HCT116 (cell line): ENCODE measurements at regions not wholly inside any gene's neighbourhood (a gene's known extent, or its start where the extent isn't known, plus 50 kb on each side); places are given as distances from the start of the nearest gene placed in this dataset.

Experiments
- ATAC-seq: fragments of 200-7000 bp; cut with Tn5 transposase; 2 replicates; pipeline ENCODE4 v1.9.1; 2020; ENCODE audit warnings: mild to moderate bottlenecking, moderate library complexity
- BruUV-seq: library from RNA; stranded (reverse); fragments of 400-500 nt; replicated peaks from 2 replicates; lab custom pipeline; 2021; lab: Mats Ljungman, UMichigan
- CTCF ChIA-PET: fragments of 300-600 bp; sonication (Branson Sonifier 250); formaldehyde crosslinking; loops from one replicate; lab custom pipeline; 2021; ENCODE audit warnings: antibody characterized with exemption; lab: Charles Lee
- POLR2A ChIA-PET: fragments of 300-600, 350-600 bp; sonication (Branson Sonifier 250); formaldehyde crosslinking; loops from one replicate; lab custom pipeline; 2021; ENCODE audit warnings: antibody characterized with exemption; lab: Charles Lee
- RAD21 ChIA-PET, 2 experiments: fragments of 300-600 bp; sonication (Branson Sonifier 250); formaldehyde crosslinking; loops; one replicate each; lab custom pipeline; 2023; ENCODE audit warnings: low total read pairs in 2 of 2; ENCODE audit not compliant: uncharacterized antibody in 2 of 2, unreplicated experiment in 2 of 2, low non-redundant PET in 1 of 2; lab: Charles Lee
- DNase-seq: peaks from one replicate; pipeline ENCODE4 v3.0.0-alpha.2; 2010; ENCODE audit warnings: low read depth, low spot score
- H2AFZ ChIP-seq: fragments of 200-600 bp; shearing (Covaris generic), sonication (generic); 2 replicates; pipeline ENCODE4 v1.6.1; 2017; ENCODE audit warnings: low read depth, mixed run types, mixed read lengths, antibody characterized with exemption, low read length; ENCODE audit not compliant: poor library complexity, severe bottlenecking
- H3K27ac ChIP-seq: 2 replicates; pipeline ENCODE4 v1.5.1; 2012; ENCODE audit warnings: low read depth, low read length
- H3K27me3 ChIP-seq: fragments of 200-600 bp; sonication (generic); 2 replicates; pipeline ENCODE4 v1.6.1; 2016; ENCODE audit warnings: mixed run types, low read length, mixed read lengths; ENCODE audit not compliant: insufficient read depth
- H3K36me3 ChIP-seq, 2 experiments: fragments of 200-500 bp in 1 of 2; fragments of 200-600 bp in 1 of 2; sonication (Bioruptor generic) in 1 of 2; sonication (generic) in 1 of 2; 2 replicates each; pipeline versions ENCODE4 v1.5.1 to v1.6.1; 2014 to 2016; ENCODE audit warnings: low read length in 2 of 2, inconsistent platforms in 1 of 2, mixed read lengths in 1 of 2, mixed run types in 1 of 2; ENCODE audit not compliant: insufficient read depth in 2 of 2, control insufficient read depth in 1 of 2
- H3K4me1 ChIP-seq, 2 experiments: fragments of 200-600 bp in 1 of 2; sonication (generic) in 1 of 2; 2 replicates each; pipeline versions ENCODE4 v1.5.1 to v1.6.1; 2012 to 2017; ENCODE audit warnings: low read length in 2 of 2, inconsistent platforms in 1 of 2, mild to moderate bottlenecking in 1 of 2, mixed read lengths in 1 of 2, mixed run types in 1 of 2, moderate library complexity in 1 of 2; ENCODE audit not compliant: insufficient read depth in 2 of 2, control insufficient read depth in 1 of 2
- H3K4me2 ChIP-seq: fragments of 200-600 bp; sonication (generic); 2 replicates; pipeline ENCODE4 v1.6.1; 2017; ENCODE audit warnings: mixed run types, low read length, mixed read lengths
- H3K4me3 ChIP-seq, 2 experiments: fragments of 200-600 bp in 1 of 2; sonication (generic) in 1 of 2; replicated peaks in 1 of 2; 2 replicates each; pipeline ENCODE4 v1.5.1; 2011 to 2016; ENCODE audit warnings: low read length in 2 of 2, control low read depth in 1 of 2, low read depth in 1 of 2, mild to moderate bottlenecking in 1 of 2, mixed read lengths in 1 of 2, mixed run types in 1 of 2
- H3K79me2 ChIP-seq: fragments of 200-600 bp; sonication (generic); 2 replicates; pipeline ENCODE4 v1.6.1; 2017; ENCODE audit warnings: mild to moderate bottlenecking, mixed run types, low read length, moderate library complexity, mixed read lengths; ENCODE audit not compliant: insufficient read depth
- H3K9ac ChIP-seq: fragments of 200-600 bp; sonication (generic); 2 replicates; pipeline ENCODE4 v1.6.1; 2016; ENCODE audit warnings: low read length, mixed read lengths
- H3K9me2 ChIP-seq: fragments of 200-600 bp; sonication (generic), shearing (Covaris generic); 2 replicates; pipeline ENCODE4 v1.6.1; 2017; ENCODE audit warnings: mixed run types, mild to moderate bottlenecking, moderate library complexity; ENCODE audit not compliant: insufficient read depth
- H3K9me3 ChIP-seq, 2 experiments: fragments of 200-500 bp in 1 of 2; fragments of 200-600 bp in 1 of 2; sonication (Bioruptor generic) in 1 of 2; sonication (generic) in 1 of 2; 2 replicates each; pipeline ENCODE4 v1.6.1; 2014 to 2017; ENCODE audit warnings: low read length in 2 of 2, mixed read lengths in 2 of 2, inconsistent platforms in 1 of 2, low read depth in 1 of 2, mild to moderate bottlenecking in 1 of 2, mixed run types in 1 of 2, moderate library complexity in 1 of 2; ENCODE audit not compliant: control insufficient read depth in 1 of 2, insufficient read depth in 1 of 2
- H4K20me1 ChIP-seq: fragments of 200-600 bp; sonication (generic), shearing (Covaris generic); 2 replicates; pipeline ENCODE4 v1.6.1; 2017; ENCODE audit warnings: mixed run types, mild to moderate bottlenecking, moderate library complexity; ENCODE audit not compliant: insufficient read depth
- ATF3 ChIP-seq: IDR thresholded peaks from 2 replicates; pipeline ENCODE4 v1.6.1; 2012
- CBX3 ChIP-seq: IDR thresholded peaks from 2 replicates; pipeline ENCODE4 v1.6.1; 2012; ENCODE audit warnings: low read depth
- EGR1 ChIP-seq: IDR thresholded peaks from 2 replicates; pipeline ENCODE4 v1.6.1; 2012; ENCODE audit warnings: low read depth
- EZH2 ChIP-seq: fragments of 200-600 bp; sonication (generic); IDR thresholded peaks from 2 replicates; pipeline ENCODE4 v1.6.1; 2017; ENCODE audit warnings: antibody characterized with exemption, mixed run types
- POLR2AphosphoS5 ChIP-seq: IDR thresholded peaks from 2 replicates; pipeline ENCODE4 v1.6.1; 2011; ENCODE audit warnings: mild to moderate bottlenecking, low read depth, low read length, moderate library complexity
- RAD21 ChIP-seq: IDR thresholded peaks from 2 replicates; pipeline ENCODE4 v1.6.1; 2012; ENCODE audit warnings: low read depth, mild to moderate bottlenecking
- REST ChIP-seq: IDR thresholded peaks from 2 replicates; pipeline ENCODE4 v1.6.1; 2012; ENCODE audit warnings: low read depth
- SIN3A ChIP-seq: IDR thresholded peaks from 2 replicates; pipeline ENCODE4 v1.6.1; 2012; ENCODE audit warnings: low read depth
- ZFX ChIP-seq: fragments of 450-650 bp; IDR thresholded peaks from 2 replicates; pipeline ENCODE4 v1.6.1; 2017
- intact Hi-C: fragments of 100-400 bp; cut with micrococcal nuclease; formaldehyde crosslinking; loops from 2 replicates; pipeline ENCODE4 v1.10.0; 2022

DNA sequence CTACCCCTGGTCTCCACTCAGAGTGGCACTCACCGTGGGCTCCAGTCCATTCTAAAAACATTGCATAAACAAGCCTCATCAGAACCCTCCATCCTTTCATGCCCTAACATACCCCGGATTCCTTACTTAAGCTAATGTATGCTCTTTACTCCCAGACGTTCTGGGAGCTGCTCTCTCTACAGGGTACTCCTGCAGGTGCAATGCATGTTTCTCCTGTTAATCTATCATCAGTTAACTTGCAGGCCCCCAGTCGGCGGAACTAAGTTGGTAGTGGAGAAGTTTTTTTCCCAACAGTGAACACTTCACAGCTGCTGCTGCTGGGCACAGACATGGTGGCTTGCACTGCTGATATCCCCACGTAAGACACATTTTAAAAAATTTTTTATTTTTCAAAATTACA is 161.6 kb upstream of the FAT1 start:
- Histone ChIP-seq H3K4me1 (peaks cover 42 to 44% of the 10 kb centered on the region in 2 experiments), H3K9ac (no peak overlapping the region), H3K9me3 (no peaks in the 10 kb centered on the region), H3K36me3 (no peaks in the 10 kb centered on the region), H3K27ac (no peak overlapping the region), H2AFZ (no peak overlapping the region), H3K4me2 (no peak overlapping the region), H4K20me1 (no peaks in the 10 kb centered on the region), H3K79me2 (peaks cover 4% of the 10 kb centered on the region; the same call in 1 of the 2 replicates), H3K4me3 (no peak overlapping the region), H3K27me3 (no peaks in the 10 kb centered on the region), H3K9me2 (no peaks in the 10 kb centered on the region)
- no TSS peak for BruUV-seq
- TF ChIP-seq EGR1 (no peak), REST (no peak), EZH2 (no peak), RAD21 (no peak), ATF3 (no peak), SIN3A (no peak), ZFX (no peak), POLR2AphosphoS5 (no peak), CBX3 (no peak)
- CTCF ChIA-PET, result no interaction called here
- intact Hi-C loops, result no loop called here
- RAD21 ChIA-PET, result no interaction called here
- ATAC-seq, result no peak
- no peak for DNase-seq
- POLR2A ChIA-PET, result no interaction called here
